SK-N-SH (cell line): ENCODE measurements at regions not wholly inside any gene's neighbourhood (a gene's known extent, or its start where the extent isn't known, plus 50 kb on each side); places are given as distances from the start of the nearest gene placed in this dataset.

Experiments used
- CTCF ChIP-seq: fragments of 200-600 bp; sonication (generic); IDR thresholded peaks from 2 replicates; pipeline ENCODE4 v1.6.1; 2017; ENCODE audit warnings: antibody characterized with exemption, mild to moderate bottlenecking, moderate library complexity
- EZH2phosphoT487 ChIP-seq: fragments of 200-600 bp; sonication (generic); IDR thresholded peaks from 2 replicates; pipeline ENCODE4 v1.6.1; 2017; ENCODE audit warnings: low read depth, mixed run types, mild to moderate bottlenecking, antibody characterized with exemption, moderate library complexity, borderline replicate concordance
- JUND ChIP-seq: IDR thresholded peaks from 2 replicates; pipeline ENCODE4 v1.4.0; 2012
- MAX ChIP-seq: IDR thresholded peaks from 2 replicates; pipeline ENCODE4 v1.4.0; 2012; ENCODE audit warnings: low read depth
- POLR2AphosphoS5 ChIP-seq: IDR thresholded peaks from 2 replicates; pipeline ENCODE4 v1.6.1; 2012; ENCODE audit warnings: low read depth, low read length
- RXRA ChIP-seq: IDR thresholded peaks from 2 replicates; pipeline ENCODE4 v1.4.0; 2012; ENCODE audit warnings: low read depth, mild to moderate bottlenecking, borderline replicate concordance
- SMC3 ChIP-seq: IDR thresholded peaks from 2 replicates; pipeline ENCODE4 v1.6.1; 2012; ENCODE audit warnings: low read depth, low read length, improper control_type of control experiment
- TF ChIP-seq, protein P1 (sequence below): IDR thresholded peaks from 2 replicates; pipeline ENCODE4 v1.6.1; 2012; ENCODE audit warnings: mild to moderate bottlenecking, low read depth, low read length, moderate library complexity
- TF ChIP-seq, protein P2 (sequence below): IDR thresholded peaks from 2 replicates; pipeline ENCODE4; 2012
- TF ChIP-seq, protein P3 (sequence below): IDR thresholded peaks from 2 replicates; pipeline ENCODE4 v1.4.0; 2012; ENCODE audit warnings: low read depth, borderline replicate concordance

DNA sequence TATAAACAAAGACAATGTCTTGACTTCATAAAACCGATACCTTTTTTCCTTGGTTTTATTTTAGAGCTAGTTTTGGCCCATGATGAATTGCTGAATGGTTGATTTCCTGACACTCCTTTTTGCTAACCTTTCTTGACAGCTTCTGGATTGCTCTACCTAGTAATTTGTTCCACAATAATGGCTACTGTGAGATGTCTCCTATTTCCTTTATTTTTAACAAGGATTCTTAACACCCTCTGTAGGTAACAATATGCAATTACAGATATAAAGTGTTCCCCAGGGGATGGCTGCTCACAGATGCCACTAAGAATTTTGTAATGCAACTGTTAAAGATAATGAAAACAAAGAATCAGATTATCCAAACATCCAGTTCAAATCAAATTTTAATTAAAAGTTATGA lies 100.8 kb upstream of the ATP5MC3 start:
- TF ChIP-seq, protein P1, sequence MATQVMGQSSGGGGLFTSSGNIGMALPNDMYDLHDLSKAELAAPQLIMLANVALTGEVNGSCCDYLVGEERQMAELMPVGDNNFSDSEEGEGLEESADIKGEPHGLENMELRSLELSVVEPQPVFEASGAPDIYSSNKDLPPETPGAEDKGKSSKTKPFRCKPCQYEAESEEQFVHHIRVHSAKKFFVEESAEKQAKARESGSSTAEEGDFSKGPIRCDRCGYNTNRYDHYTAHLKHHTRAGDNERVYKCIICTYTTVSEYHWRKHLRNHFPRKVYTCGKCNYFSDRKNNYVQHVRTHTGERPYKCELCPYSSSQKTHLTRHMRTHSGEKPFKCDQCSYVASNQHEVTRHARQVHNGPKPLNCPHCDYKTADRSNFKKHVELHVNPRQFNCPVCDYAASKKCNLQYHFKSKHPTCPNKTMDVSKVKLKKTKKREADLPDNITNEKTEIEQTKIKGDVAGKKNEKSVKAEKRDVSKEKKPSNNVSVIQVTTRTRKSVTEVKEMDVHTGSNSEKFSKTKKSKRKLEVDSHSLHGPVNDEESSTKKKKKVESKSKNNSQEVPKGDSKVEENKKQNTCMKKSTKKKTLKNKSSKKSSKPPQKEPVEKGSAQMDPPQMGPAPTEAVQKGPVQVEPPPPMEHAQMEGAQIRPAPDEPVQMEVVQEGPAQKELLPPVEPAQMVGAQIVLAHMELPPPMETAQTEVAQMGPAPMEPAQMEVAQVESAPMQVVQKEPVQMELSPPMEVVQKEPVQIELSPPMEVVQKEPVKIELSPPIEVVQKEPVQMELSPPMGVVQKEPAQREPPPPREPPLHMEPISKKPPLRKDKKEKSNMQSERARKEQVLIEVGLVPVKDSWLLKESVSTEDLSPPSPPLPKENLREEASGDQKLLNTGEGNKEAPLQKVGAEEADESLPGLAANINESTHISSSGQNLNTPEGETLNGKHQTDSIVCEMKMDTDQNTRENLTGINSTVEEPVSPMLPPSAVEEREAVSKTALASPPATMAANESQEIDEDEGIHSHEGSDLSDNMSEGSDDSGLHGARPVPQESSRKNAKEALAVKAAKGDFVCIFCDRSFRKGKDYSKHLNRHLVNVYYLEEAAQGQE: no peak
- peak; percentile 57 for TF ChIP-seq CTCF
- TF ChIP-seq EZH2phosphoT487: no peak
- TF ChIP-seq POLR2AphosphoS5: no peak
- TF ChIP-seq, protein P2, sequence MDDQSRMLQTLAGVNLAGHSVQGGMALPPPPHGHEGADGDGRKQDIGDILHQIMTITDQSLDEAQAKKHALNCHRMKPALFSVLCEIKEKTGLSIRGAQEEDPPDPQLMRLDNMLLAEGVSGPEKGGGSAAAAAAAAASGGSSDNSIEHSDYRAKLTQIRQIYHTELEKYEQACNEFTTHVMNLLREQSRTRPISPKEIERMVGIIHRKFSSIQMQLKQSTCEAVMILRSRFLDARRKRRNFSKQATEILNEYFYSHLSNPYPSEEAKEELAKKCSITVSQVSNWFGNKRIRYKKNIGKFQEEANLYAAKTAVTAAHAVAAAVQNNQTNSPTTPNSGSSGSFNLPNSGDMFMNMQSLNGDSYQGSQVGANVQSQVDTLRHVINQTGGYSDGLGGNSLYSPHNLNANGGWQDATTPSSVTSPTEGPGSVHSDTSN: no peak
- TF ChIP-seq RXRA: no peak
- TF ChIP-seq SMC3: peak; percentile 47
- no peak for TF ChIP-seq JUND
- TF ChIP-seq, protein P3, sequence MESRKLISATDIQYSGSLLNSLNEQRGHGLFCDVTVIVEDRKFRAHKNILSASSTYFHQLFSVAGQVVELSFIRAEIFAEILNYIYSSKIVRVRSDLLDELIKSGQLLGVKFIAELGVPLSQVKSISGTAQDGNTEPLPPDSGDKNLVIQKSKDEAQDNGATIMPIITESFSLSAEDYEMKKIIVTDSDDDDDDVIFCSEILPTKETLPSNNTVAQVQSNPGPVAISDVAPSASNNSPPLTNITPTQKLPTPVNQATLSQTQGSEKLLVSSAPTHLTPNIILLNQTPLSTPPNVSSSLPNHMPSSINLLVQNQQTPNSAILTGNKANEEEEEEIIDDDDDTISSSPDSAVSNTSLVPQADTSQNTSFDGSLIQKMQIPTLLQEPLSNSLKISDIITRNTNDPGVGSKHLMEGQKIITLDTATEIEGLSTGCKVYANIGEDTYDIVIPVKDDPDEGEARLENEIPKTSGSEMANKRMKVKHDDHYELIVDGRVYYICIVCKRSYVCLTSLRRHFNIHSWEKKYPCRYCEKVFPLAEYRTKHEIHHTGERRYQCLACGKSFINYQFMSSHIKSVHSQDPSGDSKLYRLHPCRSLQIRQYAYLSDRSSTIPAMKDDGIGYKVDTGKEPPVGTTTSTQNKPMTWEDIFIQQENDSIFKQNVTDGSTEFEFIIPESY: no peak
- no peak for TF ChIP-seq MAX
